T-cell (primary cell): ENCODE measurements at regions not wholly inside any gene's neighbourhood (a gene's known extent, or its start where the extent isn't known, plus 50 kb on each side); places are given as distances from the start of the nearest gene placed in this dataset.

Experiments
- ATAC-seq, 4 experiments: fragments of 200-7000 bp in 3 of 4; fragments of 150-1000 bp in 1 of 4; cut with Tn5 transposase; replicated peaks in 1 of 4; 1 replicate in 3 of 4; 2 replicates in 1 of 4; pipeline ENCODE4 v1.10.0; 2021; ENCODE audit warnings: moderate library complexity in 3 of 4, mild to moderate bottlenecking in 2 of 4, moderate number of reproducible peaks in 1 of 4
- CTCF ChIA-PET, 2 donors: fragments of 300-600 bp; sonication (Branson Sonifier 250); formaldehyde crosslinking; loops; one replicate each; lab custom pipeline; 2022; ENCODE audit warnings: antibody characterized with exemption in 2 of 2; lab: Charles Lee
- POLR2A ChIA-PET, 2 donors: fragments of 300-600 bp; sonication (Branson Sonifier 250); formaldehyde crosslinking; loops; one replicate each; lab custom pipeline; 2022; ENCODE audit warnings: antibody characterized with exemption in 2 of 2; lab: Charles Lee
- DNase-seq, 35 experiments: peaks; one replicate each; pipeline versions ENCODE4 v3.0.0 to v3.0.0-alpha.2; 2013 to 2023
- H3K27ac ChIP-seq: one replicate; pipeline ENCODE4 v1.5.1; 2013; ENCODE audit warnings: low read length
- H3K27me3 ChIP-seq, 2 experiments: replicated peaks in 1 of 2; 1 replicate in 1 of 2; 2 replicates in 1 of 2; pipeline versions ENCODE4 v1.6.1 to v1.7.0; 2013; ENCODE audit warnings: low read length in 1 of 2, mixed read lengths in 1 of 2; ENCODE audit not compliant: control insufficient read depth in 2 of 2, insufficient read depth in 2 of 2; ENCODE audit errors: extremely low read depth in 1 of 2
- H3K36me3 ChIP-seq, 2 donors: 1 replicate in 1 of 2; 2 replicates in 1 of 2; pipeline versions ENCODE4 v1.6.1 to v1.7.0; 2013; ENCODE audit warnings: low read length in 1 of 2; ENCODE audit not compliant: control insufficient read depth in 2 of 2, insufficient read depth in 1 of 2; ENCODE audit errors: extremely low read depth in 1 of 2
- H3K4me1 ChIP-seq, 2 experiments: 1 replicate in 1 of 2; 2 replicates in 1 of 2; pipeline versions ENCODE4 v1.6.1 to v1.7.0; 2013; ENCODE audit warnings: low read length in 2 of 2, mixed read lengths in 1 of 2; ENCODE audit not compliant: insufficient read depth in 2 of 2, control insufficient read depth in 1 of 2; ENCODE audit errors: extremely low read depth in 1 of 2
- H3K4me3 ChIP-seq, 2 donors: 1 replicate in 1 of 2; 2 replicates in 1 of 2; pipeline versions ENCODE4 v1.5.1 to v1.7.0; 2013; ENCODE audit warnings: mild to moderate bottlenecking in 2 of 2, low read length in 1 of 2, moderate library complexity in 1 of 2; ENCODE audit not compliant: control insufficient read depth in 1 of 2; ENCODE audit errors: extremely low read depth in 1 of 2
- H3K9me3 ChIP-seq: 2 replicates; pipeline ENCODE4 v1.7.0; 2013
- H3K27ac Mint-ChIP-seq, 2 donors: one replicate each; pipeline ENCODE4 v1.8.0; 2020 to 2021; ENCODE audit warnings: mild to moderate bottlenecking in 2 of 2, mixed read lengths in 2 of 2
- H3K27me3 Mint-ChIP-seq, 2 donors: one replicate each; pipeline ENCODE4 v1.8.0; 2021 to 2022; ENCODE audit warnings: mixed read lengths in 2 of 2
- H3K36me3 Mint-ChIP-seq: one replicate; pipeline ENCODE4 v1.8.0; 2021; ENCODE audit warnings: mixed read lengths
- H3K4me1 Mint-ChIP-seq, 3 donors: one replicate each; pipeline ENCODE4 v1.8.0; 2020 to 2022; ENCODE audit warnings: mixed read lengths in 3 of 3, mild to moderate bottlenecking in 1 of 3
- H3K4me3 Mint-ChIP-seq, 3 donors: one replicate each; pipeline ENCODE4 v1.8.0; 2020 to 2022; ENCODE audit warnings: mild to moderate bottlenecking in 3 of 3, mixed read lengths in 3 of 3, moderate library complexity in 3 of 3
- H3K9me3 Mint-ChIP-seq, 3 donors: one replicate each; pipeline ENCODE4 v1.8.0; 2020 to 2022; ENCODE audit warnings: mixed read lengths in 3 of 3
- WGBS: methylation state at CpG from one replicate; pipeline ENCODE4 v1.1.5; 2013; ENCODE audit warnings: missing lambda C conversion rate; ENCODE audit not compliant: insufficient coverage; 5-methylcytosine and 5-hydroxymethylcytosine counted together

DNA sequence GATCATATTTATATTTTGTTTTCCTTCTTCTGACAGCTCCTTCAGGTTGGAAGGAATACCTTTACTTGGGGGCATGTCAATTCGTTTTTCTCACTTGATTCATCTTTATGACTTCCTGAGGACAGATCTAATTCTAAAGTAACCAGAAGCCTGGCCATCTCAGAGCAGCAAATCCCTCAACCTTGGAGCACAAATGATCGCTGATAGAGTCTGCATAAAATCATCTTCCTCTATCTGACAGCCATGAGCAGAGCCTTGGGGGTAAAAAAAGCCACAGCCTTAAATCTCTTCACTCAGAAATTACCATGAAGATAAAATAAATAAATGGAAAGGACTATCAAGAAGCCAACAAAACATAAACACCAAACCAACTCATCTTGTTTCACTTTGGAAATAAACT is 325.8 kb downstream of the PRR16 start:
- ATAC-seq (no peak), DNase-seq (no peak)
- Mint-ChIP-seq H3K27ac (no peak overlapping the region), H3K4me3 (no peak overlapping the region), H3K9me3 (peaks cover 3 to 5% (median 4%) of the 10 kb centered on the region in 3 donors), H3K4me1 (no peaks in the 10 kb centered on the region), H3K27me3 (no peaks in the 10 kb centered on the region), H3K36me3 (no peaks in the 10 kb centered on the region)
- Histone ChIP-seq H3K27me3 (no peaks in the 10 kb centered on the region), H3K36me3 (no peaks in the 10 kb centered on the region), H3K9me3 (no peaks in the 10 kb centered on the region), H3K27ac (no peak overlapping the region), H3K4me3 (no peak overlapping the region), H3K4me1 (no peaks in the 10 kb centered on the region)
- no CpG with 5 or more reads among the region's 2 CpGs for WGBS
- ChIA-PET CTCF (no interaction called here), POLR2A (no interaction called here)

DNA sequence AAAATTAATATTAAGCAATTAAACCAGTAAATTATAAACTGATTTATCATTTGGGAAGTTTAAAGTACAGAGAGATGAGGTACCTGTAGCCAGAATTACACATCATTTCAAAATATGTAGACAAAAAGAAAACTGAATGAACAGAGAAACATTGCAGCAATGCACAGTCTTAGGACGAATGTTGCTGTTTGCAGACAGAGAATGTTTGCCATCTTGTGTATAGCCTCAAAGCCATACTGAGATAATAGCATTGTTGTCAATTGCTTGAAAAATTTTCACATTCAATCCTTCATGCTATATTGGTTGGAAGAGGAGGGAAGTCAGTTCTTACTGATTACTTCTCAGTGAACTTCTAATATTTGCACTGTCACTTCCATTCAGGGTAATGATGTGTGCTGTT is 326.2 kb downstream of the PRR16 start:
- ChIA-PET CTCF (no interaction called here), POLR2A (no interaction called here)
- H3K36me3 ChIP-seq = no peaks in the 10 kb centered on the region
- H3K9me3 Mint-ChIP-seq = peaks cover 3 to 5% (median 4%) of the 10 kb centered on the region in 3 donors
- H3K27ac ChIP-seq = no peak overlapping the region
- H3K4me1 Mint-ChIP-seq = no peaks in the 10 kb centered on the region
- H3K9me3 ChIP-seq = no peaks in the 10 kb centered on the region
- no CpG with 5 or more reads among the region's 1 CpG for WGBS
- no peaks in the 10 kb centered on the region for H3K36me3 Mint-ChIP-seq
- no peak overlapping the region for H3K4me3 Mint-ChIP-seq
- ATAC-seq = no peak
- DNase-seq = no peak
- no peaks in the 10 kb centered on the region for H3K27me3 Mint-ChIP-seq
- no peak overlapping the region for H3K4me3 ChIP-seq
- H3K27me3 ChIP-seq = no peaks in the 10 kb centered on the region
- no peaks in the 10 kb centered on the region for H3K4me1 ChIP-seq
- H3K27ac Mint-ChIP-seq = no peak overlapping the region

DNA sequence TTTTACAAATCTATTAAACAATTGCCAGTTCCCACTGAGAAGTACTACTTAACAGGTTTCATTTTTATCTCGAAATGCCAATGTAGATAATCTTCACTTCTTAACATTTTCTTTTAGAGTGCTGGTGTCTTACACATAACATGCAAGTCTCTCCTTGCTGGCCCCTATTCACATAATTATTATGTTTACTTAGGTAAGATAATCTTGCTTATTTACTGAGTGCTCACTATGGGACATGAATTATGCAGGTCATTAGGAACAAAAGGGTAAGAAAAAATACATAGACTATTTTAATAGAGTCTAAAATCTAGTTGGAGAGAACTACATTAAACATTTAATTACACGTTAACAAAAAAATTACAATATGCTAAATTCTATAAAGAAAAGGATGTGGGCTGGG is 328.4 kb downstream of the PRR16 start:
- Histone ChIP-seq H3K9me3 (no peaks in the 10 kb centered on the region), H3K27ac (no peak overlapping the region), H3K4me1 (no peaks in the 10 kb centered on the region), H3K36me3 (no peaks in the 10 kb centered on the region), H3K4me3 (no peak overlapping the region), H3K27me3 (no peaks in the 10 kb centered on the region)
- no peaks in the 10 kb centered on the region for H3K4me1 Mint-ChIP-seq
- WGBS = no CpG with 5 or more reads among the region's 2 CpGs
- ATAC-seq (no peak), DNase-seq (no peak)
- H3K27ac Mint-ChIP-seq = no peak overlapping the region
- H3K9me3 Mint-ChIP-seq = peaks cover 3 to 7% (median 4%) of the 10 kb centered on the region in 3 donors
- ChIA-PET POLR2A (no interaction called here), CTCF (no interaction called here)
- no peaks in the 10 kb centered on the region for H3K36me3 Mint-ChIP-seq
- no peaks in the 10 kb centered on the region for H3K27me3 Mint-ChIP-seq
- no peak overlapping the region for H3K4me3 Mint-ChIP-seq

DNA sequence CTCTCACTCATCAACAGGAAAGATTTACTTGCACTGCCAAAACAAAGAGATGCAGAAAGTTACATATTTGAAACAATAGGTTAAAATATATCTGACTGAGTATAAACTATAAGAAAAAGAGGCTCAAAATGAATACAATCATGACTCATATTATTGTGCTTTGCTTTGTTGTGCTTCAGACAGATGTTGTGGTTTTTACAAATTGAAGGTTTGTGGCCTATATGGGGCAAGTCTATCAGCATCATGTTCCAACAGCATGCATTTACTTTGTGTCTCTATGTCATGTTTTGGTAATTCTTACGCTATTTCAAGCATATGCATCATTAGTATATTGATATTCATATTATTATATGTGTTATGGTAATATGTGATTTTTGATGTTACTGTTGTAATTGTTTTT is 330.0 kb downstream of the PRR16 start:
- no peak overlapping the region for H3K27ac ChIP-seq
- H3K27me3 Mint-ChIP-seq = no peaks in the 10 kb centered on the region
- H3K4me1 ChIP-seq = no peaks in the 10 kb centered on the region
- no CpG with 5 or more reads among the region's 1 CpG for WGBS
- no peak overlapping the region for H3K27ac Mint-ChIP-seq
- ChIA-PET POLR2A (no interaction called here), CTCF (no interaction called here)
- H3K9me3 Mint-ChIP-seq = peaks cover 3 to 4% (median 3%) of the 10 kb centered on the region in 3 donors
- H3K36me3 Mint-ChIP-seq = no peaks in the 10 kb centered on the region
- DNase-seq (no peak), ATAC-seq (no peak)
- no peaks in the 10 kb centered on the region for H3K4me1 Mint-ChIP-seq
- H3K9me3 ChIP-seq = no peaks in the 10 kb centered on the region
- no peak overlapping the region for H3K4me3 ChIP-seq
- H3K4me3 Mint-ChIP-seq = no peak overlapping the region
- no peaks in the 10 kb centered on the region for H3K36me3 ChIP-seq
- no peaks in the 10 kb centered on the region for H3K27me3 ChIP-seq

DNA sequence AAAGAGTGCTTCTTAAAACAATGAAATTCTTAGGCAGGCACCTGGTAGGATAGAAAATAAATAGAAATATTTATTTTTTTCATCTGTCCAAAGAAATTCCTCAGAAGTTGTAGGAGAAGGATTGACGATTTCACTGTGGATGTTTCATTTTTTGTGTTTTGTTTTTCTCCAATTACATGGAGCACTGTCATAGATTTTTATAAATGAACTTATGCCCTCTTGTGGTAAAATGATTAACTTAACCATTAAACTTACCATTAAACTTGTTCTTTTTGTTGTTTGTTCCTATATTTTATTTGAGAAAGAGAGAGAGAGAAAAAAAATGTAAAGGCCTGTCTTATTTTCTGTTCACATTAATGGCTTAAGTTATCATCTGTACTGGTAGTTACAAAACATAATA is 339.2 kb downstream of the PRR16 start:
- Mint-ChIP-seq H3K27me3 (no peaks in the 10 kb centered on the region), H3K36me3 (no peaks in the 10 kb centered on the region), H3K4me1 (no peaks in the 10 kb centered on the region), H3K4me3 (no peak overlapping the region), H3K27ac (no peak overlapping the region), H3K9me3 (peaks cover 0 to 4% (median 0%) of the 10 kb centered on the region in 3 donors)
- WGBS = no CpG with 5 or more reads among the region's 1 CpG
- H3K9me3 ChIP-seq = no peaks in the 10 kb centered on the region
- no peak for ATAC-seq
- no peaks in the 10 kb centered on the region for H3K4me1 ChIP-seq
- H3K27me3 ChIP-seq = no peaks in the 10 kb centered on the region
- CTCF ChIA-PET = no interaction called here
- POLR2A ChIA-PET = no interaction called here
- H3K4me3 ChIP-seq = no peak overlapping the region
- H3K27ac ChIP-seq = no peak overlapping the region
- no peak for DNase-seq
- H3K36me3 ChIP-seq = no peaks in the 10 kb centered on the region

DNA sequence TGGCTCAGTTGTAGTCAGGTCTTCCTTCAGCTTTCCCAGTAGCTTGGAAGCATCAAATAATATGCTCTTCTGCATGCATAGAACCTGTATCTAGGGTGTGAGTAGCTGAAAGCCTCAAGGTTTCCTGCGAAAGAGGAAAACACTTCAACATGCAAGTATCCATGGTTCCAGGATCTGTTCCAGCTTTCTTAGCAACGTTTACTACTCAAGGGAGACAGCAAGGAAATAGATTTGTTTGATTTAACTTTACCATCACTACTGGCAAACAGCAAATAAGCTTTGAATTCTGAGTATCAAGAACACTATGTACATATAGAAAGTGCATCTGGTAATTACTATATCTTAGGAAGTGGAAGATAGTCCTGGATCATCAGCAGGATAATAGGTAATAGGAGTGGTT is 341.0 kb downstream of the PRR16 start:
- Mint-ChIP-seq H3K36me3 (no peaks in the 10 kb centered on the region), H3K4me1 (no peaks in the 10 kb centered on the region), H3K9me3 (peaks cover 0 to 4% (median 0%) of the 10 kb centered on the region in 3 donors), H3K27ac (no peak overlapping the region), H3K4me3 (no peak overlapping the region), H3K27me3 (no peaks in the 10 kb centered on the region)
- DNase-seq = no peak
- H3K9me3 ChIP-seq = no peaks in the 10 kb centered on the region
- ATAC-seq = no peak
- no peak overlapping the region for H3K27ac ChIP-seq
- no CpG with 5 or more reads among the region's 2 CpGs for WGBS
- no peak overlapping the region for H3K4me3 ChIP-seq
- no peaks in the 10 kb centered on the region for H3K4me1 ChIP-seq
- H3K36me3 ChIP-seq = no peaks in the 10 kb centered on the region
- ChIA-PET POLR2A (no interaction called here), CTCF (no interaction called here)
- H3K27me3 ChIP-seq = no peaks in the 10 kb centered on the region

DNA sequence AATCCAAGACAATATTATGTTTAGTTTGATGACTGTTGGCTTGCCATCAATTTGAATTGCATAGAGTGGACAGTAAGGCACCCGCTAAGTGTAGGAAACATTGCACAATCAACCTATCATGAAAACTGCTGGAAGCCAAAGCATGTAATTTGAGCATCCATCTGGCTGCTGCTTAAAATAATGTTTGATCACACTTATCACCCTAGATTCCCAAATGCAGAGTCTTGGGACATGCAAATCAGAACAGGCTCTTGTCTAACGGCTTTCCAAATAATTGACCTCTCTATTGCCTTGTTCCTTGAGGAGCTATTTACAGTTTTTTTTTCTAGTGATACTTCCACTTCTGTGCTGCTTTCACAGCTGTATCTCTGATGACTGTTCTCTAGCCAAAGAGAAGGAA is 342.1 kb downstream of the PRR16 start:
- Mint-ChIP-seq H3K4me3 (no peak overlapping the region), H3K27me3 (no peaks in the 10 kb centered on the region), H3K27ac (no peak overlapping the region)

More for the DNA sequence above, 342.1 kb downstream of the PRR16 start:
- DNase-seq (no peak), ATAC-seq (no peak)
- POLR2A ChIA-PET = no interaction called here
- Mint-ChIP-seq H3K9me3 (peaks cover 0 to 4% (median 0%) of the 10 kb centered on the region in 3 donors), H3K36me3 (no peaks in the 10 kb centered on the region), H3K4me1 (no peaks in the 10 kb centered on the region)
- 100% methylated on average over 1 of the region's 2 CpGs for WGBS
- no peaks in the 10 kb centered on the region for H3K4me1 ChIP-seq
- no peaks in the 10 kb centered on the region for H3K9me3 ChIP-seq
- no peak overlapping the region for H3K4me3 ChIP-seq
- CTCF ChIA-PET = no interaction called here
- no peaks in the 10 kb centered on the region for H3K36me3 ChIP-seq
- H3K27me3 ChIP-seq = no peaks in the 10 kb centered on the region
- no peak overlapping the region for H3K27ac ChIP-seq
